ENCODE measurements at regions not wholly inside any gene's neighbourhood (a gene's known extent, or its start where the extent isn't known, plus 50 kb on each side); places are given as distances from the start of the nearest gene placed in this dataset.

GRCh38 chr7:46512891-46513413 is 591.9 kb upstream of the IGFBP3 start:
- DNase-seq (ENCODE audit: low read depth in 2 of 2), result no peak

- no peak for DNase-seq (ENCODE audit: low read depth in 2 of 2)
Measured at GRCh38 chr7:46511442-46512215, 590.6 kb upstream of the IGFBP3 start.

GRCh38 chr7:46508583-46508982 is 587.5 kb upstream of the IGFBP3 start:
- no peak for DNase-seq (ENCODE audit: low read depth in 2 of 2)

GRCh38 chr7:46507560-46507959 is 586.5 kb upstream of the IGFBP3 start:
- no peak for DNase-seq (ENCODE audit: low read depth in 2 of 2)

- DNase-seq (ENCODE audit: low read depth in 2 of 2), result no peak
Measured at GRCh38 chr7:46494441-46494840, 573.4 kb upstream of the IGFBP3 start.

- DNase-seq (ENCODE audit: low read depth in 2 of 2), result no peak
Measured at GRCh38 chr7:46494028-46494427, 573.0 kb upstream of the IGFBP3 start.

GRCh38 chr7:46493196-46493595 is 572.1 kb upstream of the IGFBP3 start:
- DNase-seq (ENCODE audit: low read depth in 2 of 2), result no peak

GRCh38 chr7:46492466-46492865 is 571.4 kb upstream of the IGFBP3 start:
- no peak for DNase-seq (ENCODE audit: low read depth in 2 of 2)

- DNase-seq (ENCODE audit: low read depth in 2 of 2), result no peak
Measured at GRCh38 chr7:46490406-46490805, 569.3 kb upstream of the IGFBP3 start.

- no peak for DNase-seq (ENCODE audit: low read depth in 2 of 2)
Measured at GRCh38 chr7:46489106-46489505, 568.0 kb upstream of the IGFBP3 start.

GRCh38 chr7:46488607-46489006 is 567.5 kb upstream of the IGFBP3 start:
- no peak for DNase-seq (ENCODE audit: low read depth in 2 of 2)

GRCh38 chr7:46486256-46487206 is 565.5 kb upstream of the IGFBP3 start:
- DNase-seq (ENCODE audit: low read depth in 2 of 2), result peak in 1 of 2 donors; percentile 29

GRCh38 chr7:46485481-46486065 is 564.5 kb upstream of the IGFBP3 start:
- no peak for DNase-seq (ENCODE audit: low read depth in 2 of 2)

- no peak for DNase-seq (ENCODE audit: low read depth in 2 of 2)
Measured at GRCh38 chr7:46484906-46485305, 563.8 kb upstream of the IGFBP3 start.

GRCh38 chr7:46480619-46481018 is 559.5 kb upstream of the IGFBP3 start:
- DNase-seq (ENCODE audit: low read depth in 2 of 2), result peak in 1 of 2 donors; percentile 56

GRCh38 chr7:46479680-46480079 is 558.6 kb upstream of the IGFBP3 start:
- no peak for DNase-seq (ENCODE audit: low read depth in 2 of 2)

GRCh38 chr7:46478046-46478445 is 557.0 kb upstream of the IGFBP3 start:
- DNase-seq (ENCODE audit: low read depth in 2 of 2), result no peak

GRCh38 chr7:46468753-46469356 is 547.8 kb upstream of the IGFBP3 start:
- peak; percentile 25 to 53 for DNase-seq (ENCODE audit: low read depth in 2 of 2)

- no peak for DNase-seq (ENCODE audit: low read depth in 2 of 2)
Measured at GRCh38 chr7:46463170-46463569, 542.1 kb upstream of the IGFBP3 start.

- DNase-seq (ENCODE audit: low read depth in 2 of 2), result no peak
Measured at GRCh38 chr7:46461334-46461777, 540.3 kb upstream of the IGFBP3 start.

GRCh38 chr7:46459942-46460341 is 538.9 kb upstream of the IGFBP3 start:
- no peak for DNase-seq (ENCODE audit: low read depth in 2 of 2)

Data from lung microvascular endothelial cell (primary cell).